ENCODE measurements at regions not wholly inside any gene's neighbourhood (a gene's known extent, or its start where the extent isn't known, plus 50 kb on each side); places are given as distances from the start of the nearest gene placed in this dataset.

DNA sequence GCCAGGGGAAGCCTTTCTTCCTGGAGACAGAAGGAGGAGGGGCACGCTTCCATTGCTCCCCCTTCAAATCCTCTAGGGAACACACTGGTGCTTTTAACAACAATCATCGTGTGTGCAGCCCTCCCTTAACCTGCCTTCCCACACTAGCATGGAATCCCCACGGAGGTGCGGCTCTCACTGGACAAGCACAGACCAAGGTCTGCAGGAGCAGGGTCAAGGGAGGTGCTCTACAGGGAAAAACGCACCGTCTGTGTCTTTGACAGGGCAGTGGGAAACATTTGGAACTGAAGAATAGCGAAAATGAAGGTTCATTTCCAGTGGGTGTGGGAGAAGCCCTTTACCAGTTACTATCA is 527.1 kb downstream of the QKI start:
- no peak for DNase-seq

DNA sequence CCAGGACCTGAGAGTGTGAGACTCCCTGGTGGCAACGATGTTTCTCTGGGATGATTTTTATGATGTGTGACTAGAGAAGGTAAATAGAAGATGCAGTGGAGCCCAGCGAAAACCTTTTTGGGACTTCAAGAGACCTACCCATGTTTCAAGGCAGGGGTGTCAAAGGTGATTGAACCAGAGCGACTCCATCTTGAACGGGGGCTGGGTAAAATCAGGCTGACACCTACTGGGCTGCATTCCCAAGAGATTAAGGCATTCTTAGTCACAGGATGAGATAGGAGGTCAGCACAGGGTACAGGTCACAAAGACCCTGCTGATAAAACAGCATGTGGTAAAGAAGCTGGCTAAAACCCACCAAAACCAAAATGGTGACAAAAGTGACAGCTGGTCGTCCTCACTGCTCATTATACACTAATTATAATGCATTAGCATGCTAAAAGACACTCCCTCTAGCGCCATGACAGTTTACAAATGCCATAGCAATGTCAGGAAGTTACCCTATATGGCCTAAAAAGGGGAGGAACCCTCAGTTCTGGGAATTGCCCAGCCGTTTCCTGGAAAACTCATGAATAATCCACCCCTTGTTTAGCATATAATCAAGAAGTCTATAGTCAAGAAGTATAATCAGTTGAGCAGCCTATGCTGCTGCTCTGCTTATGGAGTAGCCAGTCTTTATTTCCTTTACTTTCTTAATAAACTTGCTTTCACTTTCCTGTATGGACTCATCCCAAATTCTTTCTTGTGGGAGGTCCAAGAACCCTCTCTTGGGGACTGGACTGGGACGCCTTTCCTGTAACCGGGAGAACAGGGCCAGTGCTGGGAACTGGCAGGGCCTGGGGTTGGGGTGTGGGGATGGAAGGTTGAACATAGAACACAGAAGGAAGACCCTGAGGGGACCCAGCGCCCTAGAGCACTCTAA is 526.4 kb downstream of the QKI start:
- no peak for DNase-seq

DNA sequence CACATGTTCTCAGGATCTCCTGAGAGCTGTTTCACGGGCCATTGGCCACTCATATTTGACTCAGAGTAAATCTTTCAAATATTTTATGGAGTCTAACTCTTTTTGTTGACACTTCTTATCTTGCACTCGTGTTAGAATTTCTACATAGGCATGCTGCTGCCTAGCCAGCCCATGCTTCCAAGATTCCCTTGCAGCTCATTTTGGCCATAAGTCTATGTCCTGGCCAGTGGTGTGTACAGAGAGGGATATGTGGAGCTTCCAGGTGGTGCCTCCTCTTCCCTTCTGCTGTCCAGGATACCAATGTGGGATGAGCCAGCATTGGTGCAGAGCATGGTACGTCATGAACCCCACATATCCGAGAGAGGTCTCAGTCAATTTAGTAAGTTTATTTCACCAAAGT is 522.6 kb downstream of the QKI start:
- no peak for DNase-seq

DNA sequence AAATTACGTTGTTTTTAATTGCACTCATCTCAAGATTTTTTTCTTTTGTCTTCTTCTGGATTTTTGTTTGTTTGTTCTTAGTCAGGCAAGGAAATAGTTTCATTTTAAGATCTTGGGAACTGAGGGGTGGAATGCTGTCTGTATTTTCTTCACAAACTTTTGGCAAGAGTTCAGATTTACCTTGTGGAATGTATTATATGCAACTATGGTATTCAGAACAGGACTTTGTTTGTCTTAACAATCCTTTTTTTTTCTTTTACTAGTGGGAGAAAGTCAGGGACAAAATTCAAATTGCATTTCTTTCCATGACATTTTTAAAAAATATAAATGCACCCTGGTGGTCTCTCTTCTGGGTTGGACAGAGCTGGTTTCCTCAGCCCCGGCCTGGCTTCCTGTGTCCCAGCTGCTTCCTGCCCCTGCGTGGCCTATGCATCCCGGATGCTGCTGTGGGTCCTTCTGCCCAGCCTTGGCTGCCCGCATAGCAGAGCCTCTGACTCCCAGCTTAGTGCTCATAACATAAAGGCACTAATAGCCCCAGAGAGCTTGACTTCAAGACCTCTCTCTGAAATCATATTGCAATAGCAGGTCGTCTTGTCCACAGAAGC is 520.7 kb downstream of the QKI start:
- no peak for DNase-seq

- DNase-seq: no peak
These were observed 515.5 kb downstream of the QKI start for GRCh38 chr6:163930012-163930411.

DNA sequence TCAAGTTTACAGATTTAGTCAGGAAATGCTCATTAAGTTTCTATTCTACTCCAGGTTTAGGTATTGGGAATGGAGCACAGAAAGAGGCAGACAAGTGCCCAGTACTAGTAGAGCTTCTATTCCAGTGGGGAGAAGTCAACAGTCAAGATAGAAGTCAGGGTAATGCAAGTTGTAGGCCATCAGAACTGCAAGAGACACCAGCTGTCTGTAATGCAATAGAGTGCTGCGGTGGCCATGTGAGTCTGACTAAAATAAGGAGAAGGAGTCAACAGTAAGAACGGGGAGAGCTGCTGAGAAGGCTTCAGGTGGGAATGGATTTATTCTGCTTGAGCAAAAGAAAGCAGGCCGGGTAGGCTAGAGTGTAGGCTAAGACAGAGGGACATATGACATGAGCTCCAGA is 515.0 kb downstream of the QKI start:
- DNase-seq: no peak

DNA sequence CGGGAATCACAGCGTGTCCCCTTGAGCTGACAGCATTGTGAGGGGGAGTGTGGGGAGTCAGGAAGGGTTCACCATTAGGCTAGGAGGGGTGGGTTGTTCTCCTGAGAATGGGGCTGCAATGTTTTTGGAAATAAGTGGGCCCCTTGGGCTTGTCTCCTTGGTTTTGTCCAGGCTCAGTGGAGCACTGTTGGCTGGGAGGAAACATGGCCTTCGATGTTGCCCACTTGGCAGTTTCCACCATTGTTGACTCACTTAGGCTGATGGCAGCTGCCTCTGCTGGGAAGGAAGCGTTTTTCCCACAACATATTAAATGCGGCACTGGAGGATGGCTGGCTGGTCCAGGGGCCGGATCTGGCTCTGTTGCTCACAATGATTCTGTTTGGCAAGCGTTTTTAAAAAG is 512.1 kb downstream of the QKI start:
- no peak for DNase-seq

DNA sequence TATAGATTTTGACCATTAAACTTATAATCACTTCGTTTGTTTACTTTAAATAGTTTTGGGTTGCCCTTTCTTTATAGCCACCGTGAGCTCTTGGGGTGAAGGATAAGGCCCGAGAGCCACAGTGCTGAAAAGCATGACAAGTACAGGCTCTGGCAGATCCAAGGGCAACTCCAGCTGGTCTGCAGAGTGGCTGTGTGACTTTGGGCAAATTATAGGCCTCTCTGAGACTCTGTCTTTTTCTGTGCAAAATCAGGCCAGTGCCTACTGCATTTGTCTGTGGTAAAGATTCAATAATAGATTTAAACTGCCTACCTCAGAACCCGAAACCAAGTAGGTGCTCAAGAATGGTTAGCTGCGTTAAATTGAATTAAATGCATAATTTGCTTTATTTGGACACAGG is 511.3 kb downstream of the QKI start:
- DNase-seq: no peak

DNA sequence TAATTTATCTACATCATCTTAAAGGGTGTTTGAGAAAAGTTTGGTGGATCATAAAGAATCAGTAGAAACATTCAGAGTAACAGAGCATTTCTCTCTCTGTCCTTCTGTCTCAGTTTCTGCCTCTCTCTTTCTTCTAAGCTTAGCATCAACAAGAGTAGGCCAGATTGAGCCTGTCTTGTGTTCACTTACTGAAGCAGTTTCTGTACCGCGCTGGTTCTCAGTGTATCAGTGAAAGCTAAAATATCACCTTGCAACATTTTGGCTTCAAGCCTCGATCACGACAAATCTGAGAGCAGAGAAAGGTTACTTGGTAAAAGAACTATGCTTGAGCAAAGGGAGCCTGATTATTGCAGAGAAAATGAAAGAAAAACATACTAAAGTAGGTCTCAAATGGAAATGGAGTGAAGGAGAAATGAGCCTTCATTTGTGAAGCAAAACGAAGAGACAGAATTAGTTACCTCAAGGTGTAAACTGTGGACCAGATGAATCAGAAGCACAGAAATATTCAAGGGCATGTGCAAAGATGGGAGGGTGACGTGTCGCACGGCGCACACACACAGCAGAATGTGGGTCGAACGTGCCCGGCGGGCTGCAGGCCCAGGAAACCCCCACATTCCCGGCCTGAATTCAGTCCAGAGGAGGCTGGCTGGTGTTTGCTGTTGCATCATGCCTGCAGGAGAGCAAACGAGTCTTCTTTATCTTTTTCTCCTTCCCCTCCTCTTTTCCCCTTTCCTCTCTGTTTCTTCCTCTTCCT is 509.3 kb downstream of the QKI start:
- no peak for DNase-seq

GRCh38 chr6:163922562-163922961 is 508.0 kb downstream of the QKI start:
- no peak for DNase-seq

DNA sequence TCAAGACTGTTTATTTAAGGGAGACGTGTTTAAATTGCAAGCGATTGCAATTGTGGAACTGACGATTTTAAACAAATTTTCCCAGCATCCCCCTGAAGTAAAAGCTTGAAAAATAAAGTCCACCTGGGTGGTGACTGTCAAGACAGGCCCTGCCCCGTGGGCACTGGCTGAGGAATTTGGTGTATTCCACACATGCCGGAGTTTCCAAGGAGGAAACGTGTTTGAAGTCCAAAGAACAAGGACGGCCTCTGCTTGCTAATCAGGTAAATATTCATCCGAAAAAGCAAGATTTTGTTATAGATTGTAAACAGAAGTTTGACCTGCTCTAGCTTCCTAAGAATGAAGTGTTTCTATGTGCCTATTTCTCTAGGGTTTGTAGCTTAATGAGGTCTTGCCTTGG is 505.1 kb downstream of the QKI start:
- no peak for DNase-seq

- DNase-seq: no peak
These were observed 502.0 kb downstream of the QKI start for GRCh38 chr6:163916315-163917081.

DNA sequence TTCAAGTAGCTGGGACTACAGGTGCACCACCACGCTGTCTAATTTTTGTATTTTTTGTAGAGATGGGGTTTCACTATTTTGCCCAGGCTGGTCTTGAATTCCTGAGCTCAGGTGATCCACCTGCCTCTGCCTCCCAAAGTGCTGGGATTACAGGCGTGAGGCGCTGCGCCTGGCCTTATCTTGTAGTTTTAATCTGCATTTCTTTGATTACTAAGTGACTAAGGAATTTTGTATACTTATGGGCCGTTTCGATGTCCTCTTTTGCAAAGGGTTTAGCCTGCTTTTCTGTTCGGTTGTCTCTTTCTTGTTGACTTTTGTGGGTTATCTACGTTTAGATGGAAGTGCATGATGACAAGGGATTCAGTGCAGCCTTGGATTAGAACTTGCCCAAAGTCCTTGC is 500.6 kb downstream of the QKI start:
- DNase-seq: no peak

- DNase-seq: no peak
These were observed 498.5 kb downstream of the QKI start for GRCh38 chr6:163913045-163913444.

DNA sequence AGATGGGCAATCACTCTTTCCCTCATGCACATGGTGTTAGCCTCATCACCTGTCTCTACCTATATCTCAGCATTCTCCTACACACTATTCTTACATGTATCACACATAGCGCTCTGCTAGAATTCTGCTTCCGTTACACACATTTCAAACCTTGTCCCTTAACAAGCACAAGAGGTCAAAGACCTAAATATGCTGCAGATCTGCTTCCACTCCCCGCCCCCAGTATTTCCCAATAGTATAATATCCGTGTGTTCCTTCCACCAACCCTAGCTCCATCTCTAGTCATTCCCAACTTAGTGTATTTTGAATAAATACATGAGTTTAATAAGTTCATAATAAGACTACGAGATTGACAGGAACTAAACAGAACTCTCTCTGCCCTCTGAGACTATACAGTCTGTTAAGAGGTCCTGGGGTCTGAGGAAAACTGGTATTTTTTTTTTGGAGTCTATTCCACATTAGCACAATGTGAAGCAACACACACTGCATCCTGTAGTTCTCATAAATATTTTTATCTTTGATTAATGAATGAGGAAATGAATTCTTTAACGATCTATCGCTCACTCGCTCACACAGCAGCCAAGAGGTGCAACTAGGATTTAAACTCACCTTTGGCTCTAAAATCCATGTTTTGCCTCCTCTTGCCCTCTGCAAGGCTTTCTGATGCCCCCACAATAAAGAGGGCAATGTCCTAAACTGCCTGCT is 491.6 kb downstream of the QKI start:
- DNase-seq: no peak

GRCh38 chr6:163904186-163904585 is 489.7 kb downstream of the QKI start:
- no peak for DNase-seq

DNA sequence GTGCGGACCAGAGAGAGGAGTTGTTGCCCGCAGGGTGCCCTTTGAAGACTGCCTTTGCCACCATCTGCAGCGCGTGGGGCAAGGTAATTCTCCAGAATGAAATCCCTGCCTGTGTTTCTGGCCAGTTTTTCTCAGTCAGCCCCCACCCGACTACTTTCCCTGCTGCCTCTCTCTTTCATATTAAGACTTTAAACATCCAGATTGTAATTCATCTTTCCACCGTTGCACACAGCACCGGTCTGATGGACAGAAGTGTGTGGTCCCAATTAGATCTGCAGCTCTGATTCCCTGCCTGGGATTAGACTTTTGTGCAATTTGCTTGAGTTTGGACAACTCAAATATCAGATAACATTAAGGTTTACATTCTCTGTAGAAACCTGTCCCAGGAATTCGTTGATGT is 489.0 kb downstream of the QKI start:
- no peak for DNase-seq

DNA sequence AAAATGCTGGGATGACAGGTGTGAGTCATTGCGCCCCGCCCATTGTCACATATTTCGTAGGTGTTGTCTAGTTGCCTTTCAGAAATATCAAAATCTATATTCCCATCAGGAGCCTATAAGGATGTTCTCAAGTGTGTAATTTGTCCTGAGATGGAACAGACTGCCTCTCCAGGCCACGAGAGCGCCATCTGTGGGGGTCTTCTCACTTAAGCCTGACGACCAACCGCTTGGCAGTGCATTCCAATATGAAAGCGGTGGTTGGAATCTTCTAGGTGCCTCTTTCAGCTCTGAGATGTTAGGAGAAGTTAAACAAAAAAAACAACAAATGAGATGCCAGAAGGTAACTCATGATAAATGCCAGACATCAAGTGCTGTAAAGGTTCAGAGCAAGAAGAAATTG is 488.5 kb downstream of the QKI start:
- DNase-seq: no peak

GRCh38 chr6:163901681-163902080 is 487.2 kb downstream of the QKI start:
- DNase-seq: no peak

DNA sequence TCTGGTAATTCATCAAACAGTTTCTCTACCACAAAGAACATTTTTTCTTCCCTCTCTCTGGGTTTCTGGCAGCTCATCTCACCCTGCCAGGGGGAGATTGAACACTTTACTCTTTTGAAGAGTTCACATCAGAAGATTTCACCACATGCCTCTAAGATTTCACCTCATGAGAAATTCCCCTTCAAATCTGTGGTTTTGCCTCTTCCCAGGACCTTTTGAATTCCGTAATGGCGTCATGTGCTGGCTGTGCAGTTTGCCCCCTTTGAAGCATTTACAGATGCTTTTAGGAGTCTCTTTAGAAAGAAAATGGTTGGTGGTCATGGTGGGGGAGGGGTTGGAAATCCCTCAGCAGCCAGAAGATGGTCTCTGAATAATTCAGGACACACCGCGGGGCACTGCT is 486.1 kb downstream of the QKI start:
- DNase-seq: no peak

DNA sequence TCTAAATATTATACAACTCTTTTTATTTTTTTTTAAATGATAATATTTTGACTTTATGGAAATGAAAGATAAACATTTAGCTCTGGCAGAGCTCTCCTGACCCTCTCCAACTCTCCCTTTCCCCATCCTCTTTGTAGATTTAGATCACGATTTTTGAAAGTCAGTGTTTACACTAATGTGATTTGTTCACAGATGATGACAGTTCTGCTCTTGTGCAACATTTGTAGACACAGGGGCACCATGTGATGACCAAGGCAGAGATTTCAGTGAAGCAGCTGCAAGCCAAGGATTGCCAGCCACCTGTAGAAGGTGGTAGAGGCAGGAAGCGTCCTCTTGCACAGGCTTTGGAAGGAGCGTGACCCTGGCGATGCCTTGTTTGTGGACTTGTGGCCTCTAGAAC is 483.2 kb downstream of the QKI start:
- DNase-seq: no peak

DNA sequence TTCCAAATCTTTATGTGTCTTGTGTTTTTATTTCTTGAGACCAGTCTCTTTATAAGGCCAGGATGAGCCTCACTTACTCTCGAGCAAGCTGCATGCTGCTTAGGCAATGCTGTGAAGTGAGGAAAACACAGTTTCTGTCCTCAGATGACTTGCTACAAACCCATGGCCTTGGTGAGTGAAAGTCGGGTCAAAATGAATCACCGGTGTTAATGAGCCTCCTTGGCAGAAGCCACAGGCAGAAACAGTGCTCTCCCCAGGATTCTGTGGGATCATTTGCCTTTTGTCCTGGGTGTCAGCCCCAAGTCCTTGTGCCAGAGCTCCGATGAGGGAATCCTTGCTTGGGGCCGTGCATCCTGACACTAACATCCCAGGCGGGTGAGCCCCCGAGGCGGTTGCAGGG is 482.5 kb downstream of the QKI start:
- no peak for DNase-seq

GRCh38 chr6:163895162-163895561 is 480.6 kb downstream of the QKI start:
- DNase-seq: no peak
